Right renal pelvis (tissue), 4 donors: ENCODE measurements at regions not wholly inside any gene's neighbourhood (a gene's known extent, or its start where the extent isn't known, plus 50 kb on each side); places are given as distances from the start of the nearest gene placed in this dataset.
"Not testable (repeated sequence)": the region's sequence is repeated elsewhere in the genome, so short reads cannot be mapped to it uniquely, and the experiment has no call there.

ENCODE experiments used
- DNase-seq, 4 donors: peaks; one replicate each; pipeline ENCODE4 v3.0.0-alpha.2; 2013; ENCODE audit warnings: low read depth in 4 of 4, low spot score in 3 of 4, missing footprints in 1 of 4

GRCh38 chr13:46467694-46468093 lies 80.6 kb upstream of the RUBCNL start:
- DNase-seq, result not testable (repeated sequence)

- not testable (repeated sequence) for DNase-seq
Measured at GRCh38 chr13:46466074-46466473, 79.0 kb upstream of the RUBCNL start.

DNA sequence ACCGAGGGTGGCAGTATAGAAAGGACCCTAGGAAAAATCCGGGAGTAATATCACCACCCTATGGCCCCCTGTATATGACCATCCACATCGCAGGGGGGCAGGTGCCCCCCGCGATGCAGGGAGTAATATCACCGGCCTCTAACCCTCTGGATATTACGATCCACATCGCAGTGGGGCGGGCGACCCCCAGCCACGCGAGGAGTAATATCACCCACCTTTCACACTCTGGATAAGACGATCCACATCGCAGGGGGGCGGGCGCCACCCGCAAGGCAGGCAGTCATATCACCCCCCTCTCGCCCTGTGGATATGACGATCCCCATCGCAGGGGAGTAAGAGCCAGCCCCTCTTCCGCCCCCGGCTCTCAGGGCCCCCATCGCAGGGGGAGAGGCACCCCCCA lies 76.7 kb upstream of the RUBCNL start:
- no peak for DNase-seq

DNA sequence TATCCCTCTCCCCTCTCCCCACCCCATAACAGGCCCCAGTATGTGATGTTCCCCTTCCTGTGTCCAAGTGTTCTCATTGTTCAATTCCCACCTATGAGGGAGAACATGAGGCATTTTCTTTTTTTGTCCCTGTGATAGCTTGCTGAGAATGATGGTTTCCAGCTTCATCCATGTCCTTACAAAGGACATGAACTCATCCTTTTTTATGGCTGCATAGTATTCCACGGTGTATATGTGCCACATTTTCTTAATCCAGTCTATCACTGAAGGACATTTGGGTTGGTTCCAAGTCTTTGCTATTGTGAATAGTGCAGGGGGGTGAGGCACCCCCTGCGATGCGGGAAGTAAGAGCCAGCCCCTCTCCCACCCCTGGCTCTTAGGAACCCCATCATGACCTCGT lies 73.2 kb upstream of the RUBCNL start:
- not testable (repeated sequence) for DNase-seq

DNA sequence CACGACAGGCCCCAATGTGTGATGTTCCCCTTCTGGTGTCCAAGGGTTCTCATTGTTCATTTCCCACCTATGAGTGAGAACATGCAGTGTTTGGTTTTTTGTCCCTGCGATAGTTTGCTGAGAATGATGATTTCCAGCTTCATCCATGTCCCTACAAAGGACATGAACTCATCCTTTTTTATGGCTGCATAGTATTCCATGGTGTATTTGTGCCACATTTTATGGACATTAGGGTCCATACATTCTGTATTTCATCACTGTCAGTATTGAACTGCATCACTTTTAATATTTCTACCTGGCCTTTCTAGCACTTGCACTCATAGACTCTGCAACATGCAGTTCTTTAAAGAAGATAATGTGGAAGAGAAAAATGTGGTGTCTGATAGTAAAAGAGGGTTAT lies 70.2 kb upstream of the RUBCNL start:
- DNase-seq, result not testable (repeated sequence)

DNA sequence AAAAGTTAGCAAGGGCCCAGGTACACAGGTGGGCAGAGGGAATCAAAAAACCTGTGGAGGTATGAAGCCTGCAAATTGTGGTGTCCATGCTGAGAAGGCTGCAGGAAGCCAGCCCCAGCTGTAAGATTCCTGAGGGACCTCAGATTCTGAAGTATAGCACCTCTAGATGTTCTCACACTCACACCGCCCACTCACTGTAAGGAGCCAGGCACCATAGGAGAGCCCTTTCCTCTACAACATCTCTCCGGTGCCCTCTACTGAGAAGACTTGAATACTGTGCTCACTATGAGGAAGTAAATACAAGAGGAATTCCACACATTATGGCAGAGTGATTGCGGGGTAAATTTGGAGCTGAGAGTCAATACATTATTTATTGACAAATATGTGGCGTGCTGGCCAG lies 68.9 kb upstream of the RUBCNL start:
- DNase-seq, result not testable (repeated sequence)

DNA sequence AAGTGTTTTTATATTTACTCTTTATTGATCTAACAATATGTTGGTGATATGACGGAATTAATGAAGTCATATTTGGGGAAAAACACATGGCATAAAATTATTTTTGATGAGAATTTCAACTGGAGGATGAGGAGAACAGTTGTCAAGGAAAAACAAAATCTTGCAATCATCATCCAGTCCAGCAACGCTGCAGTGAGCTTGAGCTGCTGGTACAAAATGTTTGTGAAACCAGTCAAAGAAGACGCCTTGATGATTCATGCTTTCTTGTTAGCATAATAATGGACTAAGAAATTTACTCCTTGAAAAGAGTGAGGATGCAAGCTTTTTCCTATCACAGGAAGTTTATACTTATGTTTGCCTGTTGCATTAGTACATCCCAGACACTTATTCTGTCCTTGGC lies 64.1 kb upstream of the RUBCNL start:
- DNase-seq, result not testable (repeated sequence)

DNA sequence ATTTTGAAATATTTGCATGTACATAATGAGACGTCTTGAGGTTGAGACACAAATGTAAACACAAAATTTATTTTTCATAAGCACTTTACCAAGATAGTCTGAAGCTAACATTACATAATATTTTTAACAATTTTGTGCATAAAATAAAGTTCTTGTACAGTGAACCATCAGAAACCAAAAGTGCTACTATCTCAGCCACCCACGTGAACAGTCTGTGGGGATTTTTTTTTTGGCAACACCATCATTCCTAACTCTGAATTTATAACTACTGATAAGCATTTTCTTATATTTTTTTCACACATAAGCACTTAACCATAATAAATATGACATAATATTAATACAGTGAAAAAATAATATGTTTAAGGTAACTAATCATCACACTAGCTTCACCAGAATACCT lies 62.9 kb upstream of the RUBCNL start:
- not testable (repeated sequence) for DNase-seq

GRCh38 chr13:46448148-46448547 lies 61.1 kb upstream of the RUBCNL start:
- DNase-seq, result not testable (repeated sequence)

- DNase-seq, result not testable (repeated sequence)
Measured at GRCh38 chr13:46437808-46438404, 50.9 kb upstream of the RUBCNL start.
